ENCODE measurements at regions not wholly inside any gene's neighbourhood (a gene's known extent, or its start where the extent isn't known, plus 50 kb on each side); places are given as distances from the start of the nearest gene placed in this dataset.
A peak's percentile ranks its signal among the peaks of the same experiment; 100 is the strongest.

GRCh38 chr1:208524925-208525324 lies 280.7 kb upstream of the PLXNA2 start:
- no peak for DNase-seq
- H3K4me3 ChIP-seq = no peak overlapping the region
- no peak for ATAC-seq
- no peaks in the 10 kb centered on the region for H3K36me3 ChIP-seq
- H3K27ac ChIP-seq = no peak overlapping the region
- H3K27me3 ChIP-seq (ENCODE audit: low read depth) = peaks cover 4% of the 10 kb centered on the region
- no peaks in the 10 kb centered on the region for H3K9me3 ChIP-seq
- H3K4me1 ChIP-seq = no peaks in the 10 kb centered on the region
- intact Hi-C loops (cut with DNase I) = no loop called here
- no peak for TF ChIP-seq CTCF (IDR thresholded peaks at IDR 0.05)

GRCh38 chr1:208525417-208525816 lies 281.2 kb upstream of the PLXNA2 start:
- TF ChIP-seq CTCF (IDR thresholded peaks at IDR 0.05) = no peak
- intact Hi-C loops (cut with DNase I) = no loop called here
- Histone ChIP-seq H3K27ac (no peak overlapping the region), H3K27me3 (ENCODE audit: low read depth) (peaks cover 4% of the 10 kb centered on the region), H3K36me3 (no peaks in the 10 kb centered on the region), H3K4me3 (no peak overlapping the region), H3K9me3 (no peaks in the 10 kb centered on the region), H3K4me1 (no peaks in the 10 kb centered on the region)
- DNase-seq (no peak), ATAC-seq (no peak)

- H3K27ac ChIP-seq = no peak overlapping the region
- intact Hi-C loops (cut with DNase I) = no loop called here
- H3K9me3 ChIP-seq = no peaks in the 10 kb centered on the region
- DNase-seq = no peak
- no peaks in the 10 kb centered on the region for H3K4me1 ChIP-seq
- H3K27me3 ChIP-seq (ENCODE audit: low read depth) = peaks cover 9% of the 10 kb centered on the region
- TF ChIP-seq CTCF (IDR thresholded peaks at IDR 0.05) = no peak
- ATAC-seq = peak in 1 of 2 donors; percentile 29
- H3K36me3 ChIP-seq = no peaks in the 10 kb centered on the region
- no peak overlapping the region for H3K4me3 ChIP-seq
Measured at GRCh38 chr1:208526613-208527125, 282.5 kb upstream of the PLXNA2 start.

- no peaks in the 10 kb centered on the region for H3K9me3 ChIP-seq
- H3K36me3 ChIP-seq = no peaks in the 10 kb centered on the region
- no peak overlapping the region for H3K27ac ChIP-seq
- ATAC-seq (no peak), DNase-seq (no peak)
- no peaks in the 10 kb centered on the region for H3K4me1 ChIP-seq
- no peak overlapping the region for H3K4me3 ChIP-seq
- H3K27me3 ChIP-seq (ENCODE audit: low read depth) = peaks cover 9% of the 10 kb centered on the region
- TF ChIP-seq CTCF (IDR thresholded peaks at IDR 0.05) = no peak
- intact Hi-C loops (cut with DNase I) = no loop called here
Measured at GRCh38 chr1:208527156-208527555, 283.0 kb upstream of the PLXNA2 start.

- intact Hi-C loops (cut with DNase I) = no loop called here
- Histone ChIP-seq H3K27ac (no peak overlapping the region), H3K4me3 (no peak overlapping the region), H3K4me1 (no peaks in the 10 kb centered on the region), H3K9me3 (no peaks in the 10 kb centered on the region), H3K27me3 (ENCODE audit: low read depth) (peaks cover 9% of the 10 kb centered on the region), H3K36me3 (no peaks in the 10 kb centered on the region)
- no peak for DNase-seq
- no peak for ATAC-seq
- TF ChIP-seq CTCF (IDR thresholded peaks at IDR 0.05) = no peak
Measured at GRCh38 chr1:208528578-208529240, 284.5 kb upstream of the PLXNA2 start.

All from lower lobe of right lung (tissue), 2 donors.